HL-60 (cell line): ENCODE measurements at regions not wholly inside any gene's neighbourhood (a gene's known extent, or its start where the extent isn't known, plus 50 kb on each side); places are given as distances from the start of the nearest gene placed in this dataset.

Experiments
- POLR2AphosphoS5 ChIP-seq: IDR thresholded peaks from 2 replicates; pipeline ENCODE4 v1.6.1; 2012; ENCODE audit warnings: low read depth
- TF ChIP-seq, protein P1 (sequence below): IDR thresholded peaks from one replicate; pipeline ENCODE4 v1.5.1; 2011; ENCODE audit warnings: low read length, control low read depth, inconsistent platforms; ENCODE audit not compliant: insufficient read depth

- TF ChIP-seq, protein P1, sequence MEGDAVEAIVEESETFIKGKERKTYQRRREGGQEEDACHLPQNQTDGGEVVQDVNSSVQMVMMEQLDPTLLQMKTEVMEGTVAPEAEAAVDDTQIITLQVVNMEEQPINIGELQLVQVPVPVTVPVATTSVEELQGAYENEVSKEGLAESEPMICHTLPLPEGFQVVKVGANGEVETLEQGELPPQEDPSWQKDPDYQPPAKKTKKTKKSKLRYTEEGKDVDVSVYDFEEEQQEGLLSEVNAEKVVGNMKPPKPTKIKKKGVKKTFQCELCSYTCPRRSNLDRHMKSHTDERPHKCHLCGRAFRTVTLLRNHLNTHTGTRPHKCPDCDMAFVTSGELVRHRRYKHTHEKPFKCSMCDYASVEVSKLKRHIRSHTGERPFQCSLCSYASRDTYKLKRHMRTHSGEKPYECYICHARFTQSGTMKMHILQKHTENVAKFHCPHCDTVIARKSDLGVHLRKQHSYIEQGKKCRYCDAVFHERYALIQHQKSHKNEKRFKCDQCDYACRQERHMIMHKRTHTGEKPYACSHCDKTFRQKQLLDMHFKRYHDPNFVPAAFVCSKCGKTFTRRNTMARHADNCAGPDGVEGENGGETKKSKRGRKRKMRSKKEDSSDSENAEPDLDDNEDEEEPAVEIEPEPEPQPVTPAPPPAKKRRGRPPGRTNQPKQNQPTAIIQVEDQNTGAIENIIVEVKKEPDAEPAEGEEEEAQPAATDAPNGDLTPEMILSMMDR: no peak
- no peak for TF ChIP-seq POLR2AphosphoS5
These were observed 503.3 kb downstream of the ANKRD50 start for GRCh38 chr4:124209211-124209610.
